ENCODE measurements at regions not wholly inside any gene's neighbourhood (a gene's known extent, or its start where the extent isn't known, plus 50 kb on each side); places are given as distances from the start of the nearest gene placed in this dataset.

- no peak for DNase-seq
Observed at GRCh38 chr13:106382534-106382933, 152.9 kb downstream of the EFNB2 start.

GRCh38 chr13:106381091-106381490 lies 154.4 kb downstream of the EFNB2 start:
- no peak for DNase-seq

- no peak for DNase-seq
Observed at GRCh38 chr13:106377931-106378662, 157.4 kb downstream of the EFNB2 start.

DNA sequence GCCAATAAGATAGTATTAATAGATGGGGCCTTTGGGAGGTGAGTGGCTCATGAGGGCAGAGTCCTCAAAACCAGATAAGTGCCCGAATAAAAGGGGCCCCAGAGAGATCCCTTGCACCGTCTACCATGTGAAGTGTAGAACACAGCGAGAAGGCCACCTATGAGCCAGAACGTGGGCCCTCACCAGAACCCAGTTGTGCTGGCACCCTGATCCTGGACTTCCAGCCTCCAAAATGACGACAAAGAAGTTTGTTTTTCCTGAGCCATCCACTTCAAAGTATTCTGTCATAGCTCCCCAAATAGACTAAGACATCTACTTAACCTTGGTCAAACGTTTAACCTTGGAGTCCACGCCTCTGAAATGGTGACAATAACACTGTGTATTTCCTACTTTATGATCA lies 158.1 kb downstream of the EFNB2 start:
- no peak for DNase-seq

DNA sequence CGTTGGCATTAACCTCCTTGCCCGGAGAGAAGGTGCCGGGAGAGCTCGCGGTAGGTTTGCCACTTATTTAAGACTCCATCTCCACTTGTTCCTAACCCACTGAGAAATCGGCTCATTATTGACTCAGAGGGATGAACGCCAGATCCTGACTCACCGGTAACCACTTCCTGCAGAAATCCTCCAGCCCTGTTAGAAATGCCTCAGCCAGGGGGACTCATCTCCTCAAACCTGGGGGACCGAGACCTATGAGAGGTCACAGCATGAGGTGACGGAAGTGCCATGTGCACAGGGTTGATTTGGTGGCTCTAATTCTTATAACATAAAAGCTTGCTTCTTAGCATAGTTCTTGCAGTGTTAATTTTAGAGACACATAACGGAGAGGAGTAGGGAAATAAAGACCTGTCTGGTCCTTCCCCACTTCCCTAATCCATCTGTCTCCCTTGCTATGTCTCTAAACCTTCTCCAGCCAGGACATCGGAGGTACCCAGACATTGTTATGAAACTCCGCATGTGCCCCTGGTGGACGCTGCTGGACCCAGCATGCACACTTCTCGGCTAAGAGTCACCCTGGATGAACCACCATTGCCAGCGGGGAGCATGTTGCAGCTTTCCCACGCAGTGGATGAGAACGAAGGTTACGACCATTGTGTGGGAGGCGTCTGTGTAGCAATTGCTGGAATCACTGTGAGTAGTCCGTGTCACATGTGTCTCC lies 158.9 kb downstream of the EFNB2 start:
- no peak for DNase-seq

DNA sequence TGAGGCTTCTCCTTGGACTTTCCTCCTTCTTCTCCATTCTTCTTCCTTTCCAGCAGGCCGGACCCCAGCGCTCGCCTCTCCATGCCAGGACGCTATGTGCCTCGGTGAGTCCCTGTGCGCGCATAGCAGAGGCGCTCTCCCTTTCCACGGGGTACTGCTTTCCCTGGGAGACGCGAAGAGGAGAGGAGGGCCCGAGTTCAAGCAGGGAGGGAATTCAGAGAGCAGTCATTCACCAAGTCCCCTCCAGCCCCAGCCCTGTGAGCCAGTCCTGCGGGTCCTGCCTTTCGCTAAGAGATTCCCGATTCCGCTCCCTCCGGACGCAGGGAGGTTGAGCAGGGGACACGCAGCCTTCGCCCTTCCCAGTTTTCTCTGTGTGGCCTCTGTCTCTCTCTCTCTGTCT lies 160.4 kb downstream of the EFNB2 start:
- DNase-seq, result no peak

- no peak for DNase-seq
Observed at GRCh38 chr13:106374631-106375030, 160.8 kb downstream of the EFNB2 start.

- DNase-seq, result no peak
Observed at GRCh38 chr13:106373989-106374572, 161.4 kb downstream of the EFNB2 start.

DNA sequence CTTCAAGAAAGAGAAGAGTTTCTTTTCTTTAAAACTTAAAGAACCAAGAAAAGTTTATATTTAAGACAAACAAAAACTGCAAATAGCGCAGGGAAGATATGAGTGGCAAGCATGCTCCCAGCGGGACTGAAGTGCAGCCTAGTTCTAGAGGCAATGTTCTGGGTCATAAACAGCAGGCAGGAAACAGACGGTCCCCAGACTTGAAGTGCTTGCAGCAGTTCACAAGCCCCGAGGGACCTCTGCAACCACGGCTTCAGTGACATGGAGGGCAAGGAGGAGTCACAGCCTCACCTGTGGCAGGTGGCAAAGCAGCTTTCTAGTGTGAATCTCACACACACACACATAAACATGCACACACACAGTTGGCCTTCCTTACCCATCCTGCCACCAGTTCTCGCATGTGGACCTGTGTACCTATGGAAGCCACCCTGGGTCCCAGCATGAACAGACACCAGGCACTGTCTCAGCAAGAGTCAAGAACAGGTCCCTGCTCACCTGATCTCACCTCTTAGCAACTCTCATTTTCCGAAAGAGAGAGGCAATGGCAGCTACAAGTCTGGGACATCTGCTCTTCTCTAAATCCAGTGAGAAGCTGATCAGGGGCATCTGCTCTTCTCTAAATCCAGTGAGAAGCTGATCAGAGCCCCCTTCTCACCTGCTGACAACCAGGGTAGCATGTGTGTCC lies 162.0 kb downstream of the EFNB2 start:
- DNase-seq, result no peak

DNA sequence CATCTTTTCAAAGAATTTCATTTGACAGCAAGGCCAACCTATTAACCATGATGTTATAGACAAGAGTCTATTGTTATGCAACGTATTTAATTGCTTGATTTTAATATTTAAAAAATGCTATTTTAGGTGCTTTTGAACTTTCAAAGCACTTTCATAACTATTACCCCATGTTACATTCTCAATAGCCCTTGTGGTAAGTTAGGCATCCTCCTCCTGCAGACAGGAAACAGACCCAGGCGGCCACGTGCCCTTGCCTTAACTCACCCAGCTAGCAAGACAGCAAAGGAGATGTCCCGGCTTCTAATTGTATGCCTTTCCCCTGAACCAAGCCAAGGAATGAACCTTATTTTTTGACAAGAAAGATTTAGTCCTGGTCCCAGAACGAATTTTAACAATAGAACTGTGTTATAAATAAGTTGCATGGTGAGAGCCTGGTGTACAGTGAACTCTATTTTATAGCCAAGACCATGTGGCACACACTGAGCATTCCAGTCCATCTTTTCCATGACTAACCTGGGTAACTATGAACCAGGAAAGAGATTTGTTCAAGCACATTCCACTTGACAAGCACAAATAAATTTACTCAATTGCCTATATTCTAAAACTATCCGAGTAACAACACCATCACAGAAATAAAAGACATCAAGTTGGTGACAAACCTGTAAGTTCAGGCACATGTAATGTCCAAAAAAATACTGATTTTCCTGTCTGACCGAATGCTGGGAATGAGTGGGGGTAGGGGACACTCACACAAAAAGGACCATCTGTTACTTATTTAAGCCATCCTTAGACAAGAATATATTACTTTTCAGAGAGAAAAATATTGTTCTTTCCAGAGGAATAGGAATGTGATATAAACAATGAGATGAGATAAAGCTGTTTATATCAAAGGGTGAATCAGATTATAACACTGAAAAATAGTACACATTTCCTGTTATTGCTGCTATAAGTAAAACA lies 163.0 kb downstream of the EFNB2 start:
- no peak for DNase-seq

DNA sequence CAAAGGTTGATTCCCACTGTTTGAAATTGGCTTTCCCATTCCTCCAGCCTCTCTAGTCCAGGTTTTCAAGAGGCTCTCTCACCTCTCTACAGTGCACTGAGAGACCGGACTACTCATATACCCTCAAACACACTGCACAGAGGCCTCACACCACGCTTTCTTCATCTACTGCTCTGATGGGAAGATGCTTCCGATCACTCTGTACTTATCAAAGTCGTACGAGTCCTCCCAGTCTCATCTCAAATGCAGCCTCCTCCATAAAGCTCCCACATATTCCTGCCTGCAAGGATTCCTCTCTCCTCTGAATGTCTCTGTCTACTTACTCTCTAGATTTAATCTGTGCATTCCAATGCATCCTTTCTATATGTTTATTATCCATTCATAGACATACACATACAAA lies 164.4 kb downstream of the EFNB2 start:
- DNase-seq, result no peak

DNA sequence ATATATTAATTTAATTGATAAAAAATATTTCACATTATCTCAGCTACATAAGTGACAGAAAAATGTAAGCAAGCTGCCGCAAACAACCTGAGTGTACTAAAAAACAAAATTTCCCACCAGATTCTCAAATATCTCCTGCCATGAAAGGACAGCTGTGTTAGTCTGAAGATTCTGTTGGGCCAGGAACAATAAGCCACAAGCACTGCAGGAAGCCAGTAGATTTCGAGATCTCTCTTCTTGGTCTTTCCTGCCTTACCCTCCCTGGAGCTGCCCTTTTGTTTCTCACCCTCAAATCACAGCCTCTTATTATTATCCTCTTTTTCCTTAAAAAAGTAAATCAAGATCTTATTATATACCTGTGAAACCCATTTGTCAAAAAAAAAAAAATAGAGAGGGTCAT lies 165.6 kb downstream of the EFNB2 start:
- no peak for DNase-seq

GRCh38 chr13:106369091-106369490 lies 166.4 kb downstream of the EFNB2 start:
- no peak for DNase-seq

DNA sequence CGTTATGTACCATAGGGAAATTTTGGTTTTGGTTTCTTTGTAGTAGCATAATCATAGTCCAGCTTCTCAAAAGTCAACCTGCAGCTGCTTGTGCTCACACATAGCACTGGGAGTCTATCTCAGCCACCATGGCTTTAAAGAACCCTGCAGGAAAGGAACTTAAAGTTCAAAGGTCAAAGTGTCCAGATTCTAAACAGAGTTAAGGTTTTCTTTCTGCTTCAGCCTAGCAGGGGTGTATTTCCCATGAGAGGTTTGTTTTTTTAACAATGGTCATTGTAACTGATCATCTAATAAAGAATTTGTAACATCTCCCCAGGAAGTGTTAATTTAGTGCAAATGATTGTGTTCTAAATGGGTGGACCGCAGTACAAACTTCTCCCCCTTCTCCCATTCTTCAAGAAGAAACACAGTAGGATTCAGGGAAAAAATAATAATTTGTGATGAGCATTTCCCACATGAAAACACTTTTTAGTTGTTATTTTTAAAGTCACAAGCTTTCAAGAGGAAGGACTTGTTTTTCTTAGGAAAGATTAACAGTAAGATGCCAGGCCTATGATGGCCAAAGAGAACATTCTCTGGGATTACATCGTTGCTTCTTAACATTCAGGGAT lies 168.0 kb downstream of the EFNB2 start:
- no peak for DNase-seq

DNA sequence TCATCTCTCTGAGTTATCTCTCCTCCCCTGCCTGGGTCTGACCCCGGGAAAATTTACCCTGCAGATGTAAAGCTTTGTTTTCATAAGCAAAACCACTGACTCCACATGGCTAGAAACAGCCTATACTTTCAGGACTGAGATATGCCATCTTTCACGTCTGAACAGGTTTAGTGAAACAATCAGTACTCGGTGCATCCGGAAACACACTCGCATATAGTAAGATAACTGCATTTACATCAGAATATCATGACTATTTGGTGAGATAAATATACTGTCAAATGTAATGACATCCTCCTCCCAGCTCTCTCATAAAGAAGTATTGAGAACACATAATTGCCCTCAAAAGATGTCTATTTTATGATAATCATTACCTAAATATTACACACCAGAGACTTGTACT lies 172.8 kb downstream of the EFNB2 start:
- no peak for DNase-seq

- no peak for DNase-seq
Observed at GRCh38 chr13:106361621-106362020, 173.8 kb downstream of the EFNB2 start.

DNA sequence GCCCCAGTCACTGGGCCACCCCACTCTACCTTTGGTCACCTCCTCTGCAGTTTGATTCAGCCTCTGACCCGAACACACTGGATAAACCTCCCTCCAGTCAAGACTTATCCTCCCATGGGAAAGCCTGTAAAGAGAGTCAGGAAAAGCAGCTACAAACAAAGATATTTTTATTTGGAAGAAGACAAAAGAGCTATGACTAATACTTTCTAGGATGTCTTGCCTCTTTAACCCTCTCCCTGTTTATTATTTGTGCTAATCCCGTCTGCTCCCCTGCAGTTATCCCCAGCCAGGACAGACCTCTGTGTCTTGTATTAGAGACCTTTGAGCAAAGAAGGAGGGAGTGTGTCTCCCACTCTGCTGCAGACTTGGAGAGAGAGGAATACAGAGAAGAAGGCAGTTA lies 178.3 kb downstream of the EFNB2 start:
- no peak for DNase-seq

GRCh38 chr13:106355866-106356265 lies 179.6 kb downstream of the EFNB2 start:
- no peak for DNase-seq

GRCh38 chr13:106354961-106355360 lies 180.5 kb downstream of the EFNB2 start:
- no peak for DNase-seq

DNA sequence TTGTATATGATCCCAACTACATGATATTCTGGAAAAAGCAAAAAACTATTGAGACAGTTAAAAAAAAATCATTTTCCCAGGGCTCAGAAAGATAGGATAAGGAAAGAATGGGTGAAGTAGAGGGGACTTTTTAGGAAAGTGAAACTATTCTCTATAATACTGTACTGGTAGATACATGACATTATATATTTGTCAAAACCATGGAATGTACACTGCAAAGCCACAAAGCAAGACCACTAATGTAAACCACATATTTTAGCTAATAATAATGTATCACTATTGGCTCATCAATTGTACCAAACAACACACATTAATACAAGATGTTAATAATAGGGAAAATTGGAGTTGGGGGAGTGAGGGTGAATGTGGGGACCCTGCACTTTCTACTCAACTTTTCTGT lies 182.6 kb downstream of the EFNB2 start:
- DNase-seq, result no peak

DNA sequence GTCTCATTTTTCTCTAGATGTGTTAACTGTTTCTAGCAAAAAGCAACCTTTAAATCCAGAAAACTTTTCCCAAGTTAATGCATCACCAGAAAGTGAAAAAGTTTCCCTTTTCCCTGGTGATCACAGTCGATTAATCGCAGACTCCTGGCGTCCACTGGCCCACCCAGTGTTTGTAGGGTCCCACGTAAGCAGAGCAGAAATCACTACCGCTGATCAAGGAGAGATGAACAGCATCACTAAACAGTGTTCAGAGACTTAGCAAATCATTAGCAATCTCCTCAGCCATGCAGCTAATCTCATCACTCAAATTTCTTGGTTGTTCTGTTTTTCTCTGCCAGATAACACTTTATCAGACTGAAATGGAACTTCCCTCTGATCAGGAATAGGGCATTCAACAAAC lies 184.2 kb downstream of the EFNB2 start:
- DNase-seq, result no peak

DNA sequence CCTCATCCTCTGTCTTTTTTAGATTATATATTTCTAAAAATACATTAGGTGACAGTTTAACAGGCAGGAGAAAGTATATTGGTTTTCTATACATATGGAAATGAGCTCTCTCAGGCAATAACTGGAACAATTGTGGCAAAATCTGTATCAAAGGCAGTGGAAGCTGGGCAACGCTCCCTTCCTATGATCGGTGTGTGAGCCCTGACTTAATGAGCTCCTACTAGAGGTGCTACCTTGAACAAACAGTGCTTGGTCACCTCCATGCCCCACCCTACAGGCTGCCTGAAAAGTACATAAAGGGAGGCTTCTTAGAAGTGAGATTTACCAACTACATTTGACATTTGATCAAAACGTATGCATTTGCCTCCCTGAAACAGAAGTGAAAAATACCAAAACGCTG lies 185.3 kb downstream of the EFNB2 start:
- DNase-seq, result no peak
